ENCODE measurements at regions not wholly inside any gene's neighbourhood (a gene's known extent, or its start where the extent isn't known, plus 50 kb on each side); places are given as distances from the start of the nearest gene placed in this dataset.

DNA sequence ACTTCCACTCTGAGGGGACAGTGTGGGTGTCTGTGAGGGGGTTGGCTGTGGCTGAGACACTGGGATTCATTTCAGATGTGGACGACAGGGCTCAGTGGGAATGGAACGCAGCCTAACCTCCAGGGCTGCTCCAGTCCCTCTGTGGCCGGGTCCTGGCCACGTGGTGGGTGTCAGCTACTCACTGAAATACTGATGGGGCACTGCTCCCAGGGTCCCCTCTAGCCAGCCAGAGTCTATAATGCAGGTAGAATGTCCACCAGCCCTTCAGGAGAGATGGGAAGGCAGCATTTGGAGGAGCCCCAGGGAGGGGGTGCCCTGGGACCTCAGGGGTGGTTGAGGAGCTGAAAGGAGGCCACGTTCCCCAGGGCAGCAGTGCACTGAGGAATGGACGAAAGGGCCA lies 87.2 kb upstream of the LANCL2 start:
- TF ChIP-seq, protein P1, sequence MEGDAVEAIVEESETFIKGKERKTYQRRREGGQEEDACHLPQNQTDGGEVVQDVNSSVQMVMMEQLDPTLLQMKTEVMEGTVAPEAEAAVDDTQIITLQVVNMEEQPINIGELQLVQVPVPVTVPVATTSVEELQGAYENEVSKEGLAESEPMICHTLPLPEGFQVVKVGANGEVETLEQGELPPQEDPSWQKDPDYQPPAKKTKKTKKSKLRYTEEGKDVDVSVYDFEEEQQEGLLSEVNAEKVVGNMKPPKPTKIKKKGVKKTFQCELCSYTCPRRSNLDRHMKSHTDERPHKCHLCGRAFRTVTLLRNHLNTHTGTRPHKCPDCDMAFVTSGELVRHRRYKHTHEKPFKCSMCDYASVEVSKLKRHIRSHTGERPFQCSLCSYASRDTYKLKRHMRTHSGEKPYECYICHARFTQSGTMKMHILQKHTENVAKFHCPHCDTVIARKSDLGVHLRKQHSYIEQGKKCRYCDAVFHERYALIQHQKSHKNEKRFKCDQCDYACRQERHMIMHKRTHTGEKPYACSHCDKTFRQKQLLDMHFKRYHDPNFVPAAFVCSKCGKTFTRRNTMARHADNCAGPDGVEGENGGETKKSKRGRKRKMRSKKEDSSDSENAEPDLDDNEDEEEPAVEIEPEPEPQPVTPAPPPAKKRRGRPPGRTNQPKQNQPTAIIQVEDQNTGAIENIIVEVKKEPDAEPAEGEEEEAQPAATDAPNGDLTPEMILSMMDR (IDR thresholded peaks at IDR 0.05), result no peak
- TF ChIP-seq POLR2AphosphoS5 (IDR thresholded peaks at IDR 0.05) (no peak), POLR2A (IDR thresholded peaks at IDR 0.05) (no peak)
